Fibroblast of lung (primary cell): ENCODE measurements at regions not wholly inside any gene's neighbourhood (a gene's known extent, or its start where the extent isn't known, plus 50 kb on each side); places are given as distances from the start of the nearest gene placed in this dataset.

Experiments
- EZH2 ChIP-seq: IDR thresholded peaks from 2 replicates; pipeline ENCODE4 v1.5.1; 2012; ENCODE audit warnings: low read length, control low read depth, mild to moderate bottlenecking; ENCODE audit errors: missing control alignments
- TF ChIP-seq, protein P1 (sequence below), 2 donors: IDR thresholded peaks in 1 of 2; conservative IDR thresholded peaks in 1 of 2; 1 replicate in 1 of 2; 2 replicates in 1 of 2; pipeline ENCODE4 v1.5.1; 2011 to 2012; ENCODE audit warnings: low read length in 2 of 2, control low read depth in 1 of 2, inconsistent platforms in 1 of 2, low read depth in 1 of 2, mild to moderate bottlenecking in 1 of 2

DNA sequence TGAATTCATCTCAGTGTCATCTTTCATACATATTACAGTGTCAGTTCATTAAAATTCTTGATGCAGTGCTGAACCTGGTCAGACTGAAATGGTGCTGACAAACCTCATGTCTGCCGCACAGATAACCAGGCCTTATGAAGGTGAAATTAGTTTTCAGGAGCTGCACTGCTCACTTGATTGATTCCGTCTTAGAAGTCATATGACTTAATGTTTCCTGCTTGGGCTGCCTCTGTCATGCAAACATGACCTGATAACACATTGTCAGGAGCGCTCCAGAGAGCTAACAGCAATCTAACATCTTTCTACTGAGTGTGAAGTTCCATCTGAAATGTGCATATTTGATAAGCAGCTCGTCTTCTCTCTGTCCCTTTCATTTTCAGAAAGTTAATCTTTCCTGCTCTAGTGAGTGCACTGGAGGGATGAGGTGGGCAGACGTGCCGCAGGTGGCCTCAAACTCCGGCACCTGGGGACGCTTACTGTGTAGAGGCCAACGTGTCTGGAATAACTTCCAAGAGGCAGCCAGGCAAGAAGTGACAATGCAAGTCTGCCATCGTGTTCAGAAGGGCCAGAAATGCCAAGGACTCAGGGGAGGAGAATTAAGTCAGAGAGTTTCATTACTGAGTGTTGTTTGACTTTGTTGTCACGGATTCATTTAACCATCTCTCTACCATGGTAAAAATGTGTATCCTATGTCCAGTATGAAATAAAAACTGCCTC, 592.1 kb downstream of the TLE1 start:
- TF ChIP-seq, protein P1, sequence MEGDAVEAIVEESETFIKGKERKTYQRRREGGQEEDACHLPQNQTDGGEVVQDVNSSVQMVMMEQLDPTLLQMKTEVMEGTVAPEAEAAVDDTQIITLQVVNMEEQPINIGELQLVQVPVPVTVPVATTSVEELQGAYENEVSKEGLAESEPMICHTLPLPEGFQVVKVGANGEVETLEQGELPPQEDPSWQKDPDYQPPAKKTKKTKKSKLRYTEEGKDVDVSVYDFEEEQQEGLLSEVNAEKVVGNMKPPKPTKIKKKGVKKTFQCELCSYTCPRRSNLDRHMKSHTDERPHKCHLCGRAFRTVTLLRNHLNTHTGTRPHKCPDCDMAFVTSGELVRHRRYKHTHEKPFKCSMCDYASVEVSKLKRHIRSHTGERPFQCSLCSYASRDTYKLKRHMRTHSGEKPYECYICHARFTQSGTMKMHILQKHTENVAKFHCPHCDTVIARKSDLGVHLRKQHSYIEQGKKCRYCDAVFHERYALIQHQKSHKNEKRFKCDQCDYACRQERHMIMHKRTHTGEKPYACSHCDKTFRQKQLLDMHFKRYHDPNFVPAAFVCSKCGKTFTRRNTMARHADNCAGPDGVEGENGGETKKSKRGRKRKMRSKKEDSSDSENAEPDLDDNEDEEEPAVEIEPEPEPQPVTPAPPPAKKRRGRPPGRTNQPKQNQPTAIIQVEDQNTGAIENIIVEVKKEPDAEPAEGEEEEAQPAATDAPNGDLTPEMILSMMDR (conservative IDR thresholded peaks at IDR 0.05 in 1 of 2, IDR thresholded peaks at IDR 0.05 in 1 of 2; ENCODE audit: low read depth in 1 of 2, low read length in 2 of 2), result no peak
- TF ChIP-seq EZH2, result no peak
